ENCODE measurements at regions not wholly inside any gene's neighbourhood (a gene's known extent, or its start where the extent isn't known, plus 50 kb on each side); places are given as distances from the start of the nearest gene placed in this dataset.

- TF ChIP-seq CTCF (IDR thresholded peaks at IDR 0.05 in 4 of 5, conservative IDR thresholded peaks at IDR 0.05 in 1 of 5) (no peak), POLR2A (IDR thresholded peaks at IDR 0.05) (no peak)
These were observed 214.6 kb upstream of the TPK1 start for GRCh38 chr7:145050415-145050814.
